ENCODE measurements at regions not wholly inside any gene's neighbourhood (a gene's known extent, or its start where the extent isn't known, plus 50 kb on each side); places are given as distances from the start of the nearest gene placed in this dataset.

DNA sequence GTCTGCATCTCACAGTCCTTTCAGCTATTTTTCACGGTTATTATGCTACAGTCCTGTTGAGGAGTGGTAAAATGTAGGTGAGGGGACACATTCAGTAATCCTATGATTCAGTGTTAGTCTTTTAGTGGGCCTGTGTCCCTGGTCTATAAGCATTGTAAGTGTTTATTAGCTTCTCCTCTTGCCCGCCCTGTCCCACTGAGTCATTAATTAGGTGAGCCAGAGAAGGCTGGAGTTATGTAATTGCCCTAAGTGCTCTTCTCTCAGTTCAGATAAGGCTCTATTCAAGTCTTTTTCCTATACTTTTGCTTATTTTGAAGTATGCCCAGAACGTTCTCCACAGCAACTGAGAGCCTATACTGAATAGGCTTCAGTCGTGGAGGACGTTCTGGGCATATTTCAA is 76.3 kb upstream of the ZRANB2 start:
- TF ChIP-seq FEZF1 (tag by site-specific recombination; IDR thresholded peaks at IDR 0.05) (peak; percentile 19; the same call in 1 of the 2 replicates), ZNF654 (tag by site-specific recombination; IDR thresholded peaks at IDR 0.05; ENCODE audit: low read depth) (no peak)
- H3K36me3 ChIP-seq (ENCODE audit: control insufficient read depth in 2 of 2, insufficient read depth in 1 of 2, low read length in 2 of 2), result no peaks in the 10 kb centered on the region
- CTCF ChIA-PET, result no interaction called here
- H3K4me1 ChIP-seq (ENCODE audit: control insufficient read depth, insufficient read depth, low read length), result no peaks in the 10 kb centered on the region
- H3K4me3 ChIP-seq (ENCODE audit: low read depth, low read length), result no peak overlapping the region
- POLR2A ChIA-PET, result no interaction called here
- no peaks in the 10 kb centered on the region for H3K9me3 ChIP-seq (ENCODE audit: control insufficient read depth, insufficient read depth, low read depth, low read length)
- H3K27ac ChIP-seq (ENCODE audit: extremely low read depth, low read depth, low read length), result no peak overlapping the region

DNA sequence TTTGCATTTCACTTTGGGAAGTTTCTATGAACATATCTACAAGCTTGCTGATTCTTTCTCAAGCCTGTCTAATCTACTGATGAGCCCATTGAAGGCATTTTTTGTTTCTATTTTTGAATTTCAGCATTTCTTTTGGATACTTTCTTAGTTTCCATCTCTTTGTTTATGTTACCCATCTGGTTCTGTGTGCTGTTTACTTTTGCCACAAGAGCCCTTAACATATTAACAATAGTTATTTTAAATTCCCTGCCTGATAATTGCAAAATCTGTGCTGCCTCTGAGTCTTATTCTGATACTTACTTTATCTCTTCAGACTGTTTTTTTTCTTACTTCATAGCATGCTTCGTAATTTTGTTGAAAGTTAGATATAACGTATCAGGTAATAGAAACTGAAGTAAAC is 75.8 kb upstream of the ZRANB2 start:
- H3K27ac ChIP-seq (ENCODE audit: extremely low read depth, low read depth, low read length), result no peak overlapping the region
- H3K4me3 ChIP-seq (ENCODE audit: low read depth, low read length), result no peak overlapping the region
- CTCF ChIA-PET, result no interaction called here
- TF ChIP-seq GLI4 (tag by site-specific recombination; IDR thresholded peaks at IDR 0.05) (no peak), PBX3 (CRISPR knock-in tag; IDR thresholded peaks at IDR 0.05) (no peak), ZNF560 (tag by site-specific recombination; IDR thresholded peaks at IDR 0.05; ENCODE audit: borderline replicate concordance) (no peak), RBAK (tag by site-specific recombination; IDR thresholded peaks at IDR 0.05) (no peak), ZFHX2 (tag by site-specific recombination; conservative IDR thresholded peaks at IDR 0.05) (no peak), ZBTB7A (tag by site-specific recombination; IDR thresholded peaks at IDR 0.05; ENCODE audit: low read depth) (no peak), ZNF394 (tag by site-specific recombination; IDR thresholded peaks at IDR 0.05; ENCODE audit: borderline replicate concordance) (no peak), PRDM1 (tag by site-specific recombination; IDR thresholded peaks at IDR 0.05) (no peak), BCL11B (tag by site-specific recombination; IDR thresholded peaks at IDR 0.05; ENCODE audit: low read depth) (no peak), ZNF302 (tag by site-specific recombination; IDR thresholded peaks at IDR 0.05; ENCODE audit: low read depth) (no peak), ZNF660 (tag by site-specific recombination; IDR thresholded peaks at IDR 0.05) (no peak), ZBTB6 (tag by site-specific recombination; IDR thresholded peaks at IDR 0.05) (no peak), ZNF292 (tag by site-specific recombination; IDR thresholded peaks at IDR 0.05; ENCODE audit: borderline replicate concordance, low read depth) (no peak), ZNF354C (tag by site-specific recombination; IDR thresholded peaks at IDR 0.05; ENCODE audit: borderline replicate concordance, low read depth) (no peak), ZNF114 (tag by site-specific recombination; IDR thresholded peaks at IDR 0.05) (no peak)
- no peaks in the 10 kb centered on the region for H3K36me3 ChIP-seq (ENCODE audit: control insufficient read depth in 2 of 2, insufficient read depth in 1 of 2, low read length in 2 of 2)
- H3K9me3 ChIP-seq (ENCODE audit: control insufficient read depth, insufficient read depth, low read depth, low read length), result no peaks in the 10 kb centered on the region
- POLR2A ChIA-PET, result no interaction called here
- H3K4me1 ChIP-seq (ENCODE audit: control insufficient read depth, insufficient read depth, low read length), result no peaks in the 10 kb centered on the region

GRCh38 chr1:71154429-71154828 is 73.6 kb upstream of the ZRANB2 start:
- Histone ChIP-seq H3K27ac (ENCODE audit: extremely low read depth, low read depth, low read length) (no peak overlapping the region), H3K36me3 (ENCODE audit: control insufficient read depth in 2 of 2, insufficient read depth in 1 of 2, low read length in 2 of 2) (no peaks in the 10 kb centered on the region), H3K9me3 (ENCODE audit: control insufficient read depth, insufficient read depth, low read depth, low read length) (no peaks in the 10 kb centered on the region), H3K4me1 (ENCODE audit: control insufficient read depth, insufficient read depth, low read length) (no peaks in the 10 kb centered on the region), H3K4me3 (ENCODE audit: low read depth, low read length) (no peak overlapping the region)
- ChIA-PET POLR2A (no interaction called here), CTCF (no interaction called here)
- TF ChIP-seq ZBTB48 (tag by site-specific recombination; IDR thresholded peaks at IDR 0.05), result no peak
- no peak for TF ChIP-seq ZNF610 (tag by site-specific recombination; IDR thresholded peaks at IDR 0.05; ENCODE audit: borderline replicate concordance)
- TF ChIP-seq HOXD13 (CRISPR knock-in tag; IDR thresholded peaks at IDR 0.05; ENCODE audit: borderline replicate concordance), result no peak
- no peak for TF ChIP-seq OSR2 (tag by site-specific recombination; IDR thresholded peaks at IDR 0.05)
- TF ChIP-seq ZFP41 (tag by site-specific recombination; IDR thresholded peaks at IDR 0.05; ENCODE audit: borderline replicate concordance), result no peak
- no peak for TF ChIP-seq ZNF501 (tag by site-specific recombination; IDR thresholded peaks at IDR 0.05)
- no peak for TF ChIP-seq OVOL3 (tag by site-specific recombination; IDR thresholded peaks at IDR 0.05)
- TF ChIP-seq GLIS2 (tag by site-specific recombination; IDR thresholded peaks at IDR 0.05), result no peak
- TF ChIP-seq, protein P1, sequence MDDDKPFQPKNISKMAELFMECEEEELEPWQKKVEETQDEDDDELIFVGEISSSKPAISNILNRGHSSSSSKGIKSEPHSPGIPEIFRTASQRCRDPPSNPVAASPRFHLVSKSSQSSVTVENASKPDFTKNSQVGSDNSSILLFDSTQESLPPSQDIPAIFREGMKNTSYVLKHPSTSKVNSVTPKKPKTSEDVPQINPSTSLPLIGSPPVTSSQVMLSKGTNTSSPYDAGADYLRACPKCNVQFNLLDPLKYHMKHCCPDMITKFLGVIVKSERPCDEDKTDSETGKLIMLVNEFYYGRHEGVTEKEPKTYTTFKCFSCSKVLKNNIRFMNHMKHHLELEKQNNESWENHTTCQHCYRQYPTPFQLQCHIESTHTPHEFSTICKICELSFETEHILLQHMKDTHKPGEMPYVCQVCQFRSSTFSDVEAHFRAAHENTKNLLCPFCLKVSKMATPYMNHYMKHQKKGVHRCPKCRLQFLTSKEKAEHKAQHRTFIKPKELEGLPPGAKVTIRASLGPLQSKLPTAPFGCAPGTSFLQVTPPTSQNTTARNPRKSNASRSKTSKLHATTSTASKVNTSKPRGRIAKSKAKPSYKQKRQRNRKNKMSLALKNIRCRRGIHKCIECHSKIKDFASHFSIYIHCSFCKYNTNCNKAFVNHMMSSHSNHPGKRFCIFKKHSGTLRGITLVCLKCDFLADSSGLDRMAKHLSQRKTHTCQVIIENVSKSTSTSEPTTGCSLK (tag by site-specific recombination; IDR thresholded peaks at IDR 0.05), result no peak
- TF ChIP-seq ZNF324 (tag by site-specific recombination; IDR thresholded peaks at IDR 0.05), result no peak
- no peak for TF ChIP-seq ZNF48 (tag by site-specific recombination; IDR thresholded peaks at IDR 0.05)
- no peak for TF ChIP-seq ZBTB1 (tag by site-specific recombination; IDR thresholded peaks at IDR 0.05)
